H9 (cell line): ENCODE measurements at regions not wholly inside any gene's neighbourhood (a gene's known extent, or its start where the extent isn't known, plus 50 kb on each side); places are given as distances from the start of the nearest gene placed in this dataset.

Source experiments
- DNase-seq: peaks from one replicate; pipeline ENCODE4 v3.0.0-alpha.2; 2017
- H2AFZ ChIP-seq: one replicate; pipeline ENCODE4 v1.6.1; 2013; ENCODE audit warnings: mild to moderate bottlenecking, low read length, control low read depth, moderate library complexity
- H2AK5ac ChIP-seq: 2 replicates; pipeline ENCODE4 v1.6.1; 2013; ENCODE audit warnings: low read length, control low read depth, mixed read lengths; ENCODE audit not compliant: insufficient read length
- H2BK120ac ChIP-seq: one replicate; pipeline ENCODE4 v1.6.1; 2013; ENCODE audit warnings: low read depth, mild to moderate bottlenecking, low read length, control low read depth, inconsistent platforms; ENCODE audit not compliant: poor library complexity, severe bottlenecking
- H2BK12ac ChIP-seq: 2 replicates; pipeline ENCODE4 v1.6.1; 2013; ENCODE audit warnings: low read length, control low read depth, mixed read lengths, low read depth; ENCODE audit not compliant: insufficient read length
- H2BK15ac ChIP-seq: 2 replicates; pipeline ENCODE4 v1.6.1; 2013; ENCODE audit warnings: low read depth, low read length, control low read depth
- H2BK20ac ChIP-seq: one replicate; pipeline ENCODE4 v1.6.1; 2013; ENCODE audit warnings: low read depth, mild to moderate bottlenecking, low read length, control low read depth, inconsistent platforms; ENCODE audit not compliant: poor library complexity, severe bottlenecking
- H2BK5ac ChIP-seq: 2 replicates; pipeline ENCODE4 v1.6.1; 2013; ENCODE audit warnings: low read length, control low read depth, mixed read lengths; ENCODE audit not compliant: insufficient read length
- H3K14ac ChIP-seq: 2 replicates; pipeline ENCODE4 v1.6.1; 2013; ENCODE audit warnings: low read length, control low read depth; ENCODE audit not compliant: insufficient read depth
- H3K18ac ChIP-seq: 2 replicates; pipeline ENCODE4 v1.6.1; 2013; ENCODE audit warnings: low read depth, mild to moderate bottlenecking, mixed read lengths, low read length, control low read depth; ENCODE audit not compliant: insufficient read length
- H3K23ac ChIP-seq: 2 replicates; pipeline ENCODE4 v1.6.1; 2013; ENCODE audit warnings: low read length, control low read depth, mixed read lengths, low read depth; ENCODE audit not compliant: insufficient read length
- H3K23me2 ChIP-seq: 2 replicates; pipeline ENCODE4 v1.6.1; 2013; ENCODE audit warnings: low read depth, mild to moderate bottlenecking, mixed read lengths, low read length, control low read depth; ENCODE audit not compliant: insufficient read length, poor library complexity, severe bottlenecking
- H3K27ac ChIP-seq: 2 replicates; pipeline ENCODE4 v1.5.1; 2013; ENCODE audit warnings: low read length, control low read depth, mixed read lengths, low read depth; ENCODE audit not compliant: insufficient read length
- H3K27me3 ChIP-seq: 2 replicates; pipeline ENCODE4 v1.6.1; 2013; ENCODE audit warnings: low read length, control low read depth, inconsistent platforms; ENCODE audit not compliant: insufficient read depth
- H3K4ac ChIP-seq: 2 replicates; pipeline ENCODE4 v1.6.1; 2013; ENCODE audit warnings: low read depth, mild to moderate bottlenecking, control low read depth, inconsistent platforms, low read length, moderate library complexity
- H3K4me1 ChIP-seq: 2 replicates; pipeline ENCODE4 v1.6.1; 2013; ENCODE audit warnings: low read length, control low read depth, inconsistent platforms; ENCODE audit not compliant: insufficient read depth
- H3K4me2 ChIP-seq: 2 replicates; pipeline ENCODE4 v1.6.1; 2013; ENCODE audit warnings: low read length, control low read depth, mixed read lengths; ENCODE audit not compliant: insufficient read length, insufficient read depth
- H3K56ac ChIP-seq: 2 replicates; pipeline ENCODE4 v1.6.1; 2013; ENCODE audit warnings: low read depth, mild to moderate bottlenecking, mixed read lengths, low read length, control low read depth; ENCODE audit not compliant: insufficient read length
- H3K79me1 ChIP-seq: 2 replicates; pipeline ENCODE4 v1.6.1; 2013; ENCODE audit warnings: low read depth, mild to moderate bottlenecking, moderate library complexity, low read length, control low read depth, inconsistent platforms; ENCODE audit not compliant: insufficient read depth, poor library complexity, severe bottlenecking
- H3K79me2 ChIP-seq: 2 replicates; pipeline ENCODE4 v1.6.1; 2013; ENCODE audit warnings: low read length, control low read depth, inconsistent platforms; ENCODE audit not compliant: insufficient read depth
- H3K9ac ChIP-seq: 2 replicates; pipeline ENCODE4 v1.6.1; 2013; ENCODE audit warnings: low read length, control low read depth, mixed read lengths; ENCODE audit not compliant: insufficient read length; ENCODE audit errors: extremely low read depth
- H3K9me3 ChIP-seq: one replicate; pipeline ENCODE4 v1.6.1; 2013; ENCODE audit warnings: low read depth, low read length, inconsistent platforms; ENCODE audit not compliant: control insufficient read depth
- H3T11ph ChIP-seq: one replicate; pipeline ENCODE4 v1.6.1; 2013; ENCODE audit warnings: mild to moderate bottlenecking, low read length, control low read depth, inconsistent platforms
- H4K20me1 ChIP-seq: one replicate; pipeline ENCODE4 v1.6.1; 2013; ENCODE audit not compliant: control insufficient read depth, insufficient read length, insufficient read depth
- H4K5ac ChIP-seq: 2 replicates; pipeline ENCODE4 v1.6.1; 2013; ENCODE audit warnings: low read depth, mild to moderate bottlenecking, mixed read lengths, low read length, control low read depth; ENCODE audit not compliant: insufficient read length
- H4K8ac ChIP-seq: replicated peaks from 2 replicates; pipeline ENCODE4 v1.6.1; 2013; ENCODE audit warnings: low read length, control low read depth, mixed read lengths, low read depth; ENCODE audit not compliant: insufficient read length
- H4K91ac ChIP-seq: 2 replicates; pipeline ENCODE4 v1.6.1; 2013; ENCODE audit warnings: low read depth, mild to moderate bottlenecking, moderate library complexity, mixed read lengths, low read length, control low read depth; ENCODE audit not compliant: insufficient read length
- H3K27ac Mint-ChIP-seq, 3 experiments: 2 replicates in 2 of 3; 3 replicates in 1 of 3; pipeline ENCODE4 v1.8.0; 2020 to 2021; ENCODE audit warnings: mixed read lengths in 3 of 3, mild to moderate bottlenecking in 1 of 3, moderate library complexity in 1 of 3
- H3K27me3 Mint-ChIP-seq: 2 replicates; pipeline ENCODE4 v1.8.0; 2021; ENCODE audit warnings: low read depth, mild to moderate bottlenecking, moderate library complexity, mixed read lengths
- H3K36me3 Mint-ChIP-seq, 3 experiments: 2 replicates in 2 of 3; 3 replicates in 1 of 3; pipeline ENCODE4 v1.8.0; 2020 to 2021; ENCODE audit warnings: low read depth in 3 of 3, mixed read lengths in 3 of 3; ENCODE audit not compliant: insufficient read depth in 1 of 3
- H3K4me1 Mint-ChIP-seq, 2 experiments: 2 replicates each; pipeline ENCODE4 v1.8.0; 2020; ENCODE audit warnings: mixed read lengths in 2 of 2
- H3K4me3 Mint-ChIP-seq, 2 experiments: 2 replicates in 1 of 2; 3 replicates in 1 of 2; pipeline ENCODE4 v1.8.0; 2020 to 2021; ENCODE audit warnings: mild to moderate bottlenecking in 2 of 2, mixed read lengths in 2 of 2, moderate library complexity in 1 of 2
- H3K9me3 Mint-ChIP-seq, 2 experiments: 2 replicates in 1 of 2; 3 replicates in 1 of 2; pipeline ENCODE4 v1.8.0; 2020; ENCODE audit warnings: mild to moderate bottlenecking in 2 of 2, mixed read lengths in 2 of 2, moderate library complexity in 1 of 2
- WGBS: extraction: QIAGEN DNeasy Blood & Tissue Kit; methylation state at CpG from one replicate; pipeline ENCODE4 v1.1.7; 2013; ENCODE audit warnings: missing lambda C conversion rate, low lambda C conversion rate, mixed read lengths; ENCODE audit not compliant: insufficient read length; ENCODE audit errors: extremely low coverage; 5-methylcytosine and 5-hydroxymethylcytosine counted together
- TF ChIP-seq, protein P1 (sequence below): fragments of 200-600 bp; sonication (generic); conservative IDR thresholded peaks from 3 replicates; pipeline ENCODE4 v1.8.0; 2021; ENCODE audit warnings: antibody characterized with exemption, mild to moderate bottlenecking

DNA sequence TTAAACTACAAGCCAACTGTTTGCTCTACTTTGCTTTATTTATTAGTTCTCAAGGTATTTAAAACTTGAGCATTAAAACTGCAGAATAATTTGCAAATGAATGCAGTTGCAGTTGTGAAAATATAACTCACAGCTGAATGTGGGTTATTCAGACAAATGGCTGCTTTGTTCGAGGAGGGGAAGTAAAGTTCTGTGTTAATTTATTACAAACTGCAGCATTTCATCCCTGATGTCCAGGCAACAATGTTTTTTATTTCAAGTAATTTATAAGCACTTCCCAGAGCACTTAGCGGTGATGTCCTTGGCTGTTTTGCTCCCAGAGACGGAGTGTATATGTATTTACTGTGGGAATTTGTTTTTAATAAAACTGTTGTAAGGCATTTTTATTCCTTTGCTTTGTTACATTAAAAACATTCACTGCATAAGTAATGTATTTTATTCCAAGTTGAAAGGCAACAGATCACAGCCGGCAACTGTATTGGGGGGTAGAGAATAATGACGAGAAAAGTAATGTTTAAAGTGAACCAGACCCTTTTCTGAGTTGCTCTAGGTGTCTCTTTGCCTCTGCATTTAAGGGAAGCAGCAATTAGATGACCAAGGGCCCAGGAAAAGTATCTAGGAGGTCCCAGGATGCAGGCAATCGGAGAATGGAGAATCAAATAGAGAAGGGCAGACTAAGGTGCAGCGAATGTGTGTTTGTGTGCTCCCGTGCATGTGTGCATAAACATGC is 291.2 kb upstream of the SALL1 start:
- Mint-ChIP-seq H3K36me3 (peaks cover 0 to 1% (median 0%) of the 10 kb centered on the region in 3 experiments; a peak in 1 of 7 replicates), H3K27ac (peak overlapping the region in 2 of 3 experiments; percentile 80 to 86; a peak in 4 of 7 replicates), H3K4me3 (no peak overlapping the region), H3K9me3 (no peaks in the 10 kb centered on the region), H3K27me3 (no peaks in the 10 kb centered on the region), H3K4me1 (peaks cover 43 to 58% of the 10 kb centered on the region in 2 experiments)
- no peak overlapping the region for H3K18ac ChIP-seq
- WGBS = no CpG with 5 or more reads among the region's 8 CpGs
- no peak overlapping the region for H2BK12ac ChIP-seq
- H3K23ac ChIP-seq = no peak overlapping the region
- H3K4ac ChIP-seq = no peak overlapping the region
- no peak overlapping the region for H3K14ac ChIP-seq
- H3K27me3 ChIP-seq = no peaks in the 10 kb centered on the region; the same call in 1 of the 2 replicates
- H2AFZ ChIP-seq = no peak overlapping the region
- no peaks in the 10 kb centered on the region for H3K79me1 ChIP-seq
- peaks cover 8% of the 10 kb centered on the region; the same call in 1 of the 2 replicates for H3K4me1 ChIP-seq
- H3K9ac ChIP-seq = no peak overlapping the region
- no peak overlapping the region for H3K27ac ChIP-seq
- no peak overlapping the region for H2BK5ac ChIP-seq
- H3K9me3 ChIP-seq = no peaks in the 10 kb centered on the region
- H2BK15ac ChIP-seq = no peak overlapping the region
- DNase-seq = no peak
- no peak overlapping the region for H2BK20ac ChIP-seq
- no peak overlapping the region for H3K56ac ChIP-seq
- TF ChIP-seq, protein P1, sequence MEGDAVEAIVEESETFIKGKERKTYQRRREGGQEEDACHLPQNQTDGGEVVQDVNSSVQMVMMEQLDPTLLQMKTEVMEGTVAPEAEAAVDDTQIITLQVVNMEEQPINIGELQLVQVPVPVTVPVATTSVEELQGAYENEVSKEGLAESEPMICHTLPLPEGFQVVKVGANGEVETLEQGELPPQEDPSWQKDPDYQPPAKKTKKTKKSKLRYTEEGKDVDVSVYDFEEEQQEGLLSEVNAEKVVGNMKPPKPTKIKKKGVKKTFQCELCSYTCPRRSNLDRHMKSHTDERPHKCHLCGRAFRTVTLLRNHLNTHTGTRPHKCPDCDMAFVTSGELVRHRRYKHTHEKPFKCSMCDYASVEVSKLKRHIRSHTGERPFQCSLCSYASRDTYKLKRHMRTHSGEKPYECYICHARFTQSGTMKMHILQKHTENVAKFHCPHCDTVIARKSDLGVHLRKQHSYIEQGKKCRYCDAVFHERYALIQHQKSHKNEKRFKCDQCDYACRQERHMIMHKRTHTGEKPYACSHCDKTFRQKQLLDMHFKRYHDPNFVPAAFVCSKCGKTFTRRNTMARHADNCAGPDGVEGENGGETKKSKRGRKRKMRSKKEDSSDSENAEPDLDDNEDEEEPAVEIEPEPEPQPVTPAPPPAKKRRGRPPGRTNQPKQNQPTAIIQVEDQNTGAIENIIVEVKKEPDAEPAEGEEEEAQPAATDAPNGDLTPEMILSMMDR = no peak
- no peak overlapping the region for H2BK120ac ChIP-seq
- no peaks in the 10 kb centered on the region for H3K23me2 ChIP-seq
- no peak overlapping the region for H2AK5ac ChIP-seq
- no peaks in the 10 kb centered on the region for H3K79me2 ChIP-seq
- H3T11ph ChIP-seq = no peak overlapping the region
- H4K5ac ChIP-seq = no peak overlapping the region
- H3K4me2 ChIP-seq = no peak overlapping the region
- no peaks in the 10 kb centered on the region for H4K20me1 ChIP-seq
- H4K8ac ChIP-seq = no peak overlapping the region
- no peak overlapping the region for H4K91ac ChIP-seq
